HG02623 (cell line): ENCODE measurements at regions not wholly inside any gene's neighbourhood (a gene's known extent, or its start where the extent isn't known, plus 50 kb on each side); places are given as distances from the start of the nearest gene placed in this dataset.

Experiments
- ATAC-seq: cut with Tn5 transposase; IDR thresholded peaks from one replicate; pipeline ENCODE4 v1.9.1; 2021; ENCODE audit warnings: moderate library complexity; ENCODE audit not compliant: unreplicated experiment

- no peak for ATAC-seq
Measured at GRCh38 chr4:33616121-33616520, 2628.2 kb downstream of the ARAP2 start.

DNA sequence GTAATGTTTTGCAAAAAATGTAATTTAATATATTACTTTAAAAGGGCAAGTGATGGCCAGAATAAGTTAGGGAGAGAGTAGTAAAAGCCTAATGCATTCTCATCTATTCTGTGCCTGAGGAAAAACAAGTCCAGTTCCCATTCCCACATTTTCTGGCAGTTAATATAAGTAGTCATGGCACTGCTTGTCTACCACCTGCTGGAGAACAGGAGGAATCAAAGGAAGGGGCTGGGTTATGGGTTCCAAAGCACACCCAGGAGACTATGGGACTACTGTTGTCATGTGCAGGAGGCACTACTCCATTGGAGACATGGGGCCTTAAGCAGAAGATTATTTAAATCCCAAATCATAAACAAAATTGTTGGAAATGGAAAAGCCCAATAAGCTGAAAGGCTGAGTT lies 2618.6 kb downstream of the ARAP2 start:
- ATAC-seq = no peak

GRCh38 chr4:33626221-33626620 lies 2618.1 kb downstream of the ARAP2 start:
- no peak for ATAC-seq

DNA sequence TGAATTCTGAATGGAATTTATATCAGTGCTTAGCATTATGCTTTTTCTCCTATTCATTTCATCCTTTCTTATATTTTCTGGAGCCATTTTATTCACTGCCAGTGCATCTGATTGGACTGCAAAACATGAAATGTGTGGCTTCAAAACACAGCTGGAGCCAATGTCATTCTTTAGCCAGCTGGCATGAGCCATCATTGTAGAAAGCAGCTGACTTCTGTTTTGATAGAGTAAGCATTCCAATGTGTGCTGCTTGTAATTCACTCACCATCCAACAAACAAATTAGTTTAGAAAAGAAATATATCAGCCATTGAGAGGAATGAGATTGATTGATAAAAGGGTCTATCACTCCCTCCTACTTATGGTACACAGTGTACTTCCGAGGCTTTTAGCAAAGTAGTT lies 2616.0 kb downstream of the ARAP2 start:
- ATAC-seq = no peak

- no peak for ATAC-seq
Measured at GRCh38 chr4:33649015-33649414, 2595.3 kb downstream of the ARAP2 start.

DNA sequence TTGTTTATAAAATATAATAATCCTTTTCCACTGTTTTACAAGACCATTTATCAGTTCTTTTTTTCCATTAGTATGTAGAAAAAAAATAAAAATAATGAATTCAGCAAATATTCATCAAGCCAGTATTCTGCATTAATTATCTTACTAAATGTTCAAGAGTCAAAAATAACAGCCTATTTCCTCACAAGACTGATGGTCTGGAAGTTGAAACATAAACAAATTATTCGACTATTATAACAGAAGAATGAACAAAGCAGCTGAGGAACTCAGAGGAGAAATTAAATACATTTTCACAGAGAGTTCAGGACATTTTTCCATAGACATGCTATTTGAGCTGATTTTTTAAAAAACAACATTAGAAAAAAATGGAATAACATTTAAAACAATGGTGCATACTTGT lies 2594.8 kb downstream of the ARAP2 start:
- ATAC-seq = no peak

DNA sequence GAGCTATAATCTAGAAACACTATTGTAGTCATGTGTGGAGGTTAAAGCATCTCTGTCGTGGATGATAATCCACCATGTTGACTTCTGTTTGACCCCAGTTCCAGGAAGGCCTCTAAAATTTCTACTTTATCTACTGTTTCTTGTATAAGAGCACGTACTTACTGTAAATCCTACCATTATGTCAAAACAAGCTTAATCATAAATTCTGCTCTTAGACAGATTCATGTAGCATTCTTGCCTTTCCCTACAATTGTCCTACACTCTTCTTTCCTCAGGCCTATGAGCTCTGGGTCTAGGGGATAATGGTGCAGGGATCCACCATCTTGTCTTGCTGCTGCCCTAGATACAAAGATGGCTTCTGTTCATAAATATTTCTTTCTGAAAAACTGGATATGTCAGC lies 2594.3 kb downstream of the ARAP2 start:
- ATAC-seq = no peak

DNA sequence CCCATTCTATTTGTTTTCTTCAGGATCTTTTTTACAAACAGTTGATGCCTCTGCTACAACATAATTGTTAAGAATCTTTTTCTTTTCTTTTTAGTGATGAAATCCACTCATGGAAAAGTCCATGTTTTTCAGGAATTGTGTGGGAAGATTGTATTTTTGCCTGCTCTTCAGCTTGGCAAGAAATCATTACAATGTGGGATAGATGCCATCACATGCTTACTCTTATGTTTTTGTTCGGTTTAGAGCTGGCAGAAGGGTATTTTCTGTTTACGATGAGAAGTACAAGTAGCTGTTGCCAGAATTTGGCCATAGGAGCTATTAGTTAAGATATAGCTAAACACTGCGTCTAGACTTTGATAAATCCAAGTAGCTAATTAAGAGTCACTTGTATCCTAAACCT lies 2585.3 kb downstream of the ARAP2 start:
- no peak for ATAC-seq

DNA sequence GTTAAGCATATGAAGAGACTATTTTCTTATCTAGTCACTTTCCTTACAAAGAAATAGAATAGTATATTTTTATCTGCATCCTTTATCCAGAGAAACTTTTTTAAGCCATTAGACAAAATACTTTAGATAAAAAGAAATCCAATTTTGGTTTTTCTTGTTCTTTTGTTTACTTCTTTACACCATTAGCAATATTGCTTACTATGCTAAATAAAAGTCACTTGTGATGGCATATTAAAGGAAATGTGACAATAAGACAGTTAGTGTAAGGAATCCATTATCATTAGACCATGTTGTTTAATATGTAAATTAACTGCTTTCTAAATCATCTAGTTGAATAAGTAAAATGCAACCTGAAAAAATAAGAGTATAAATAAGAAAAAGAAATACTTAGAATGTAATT lies 2582.7 kb downstream of the ARAP2 start:
- ATAC-seq = no peak

DNA sequence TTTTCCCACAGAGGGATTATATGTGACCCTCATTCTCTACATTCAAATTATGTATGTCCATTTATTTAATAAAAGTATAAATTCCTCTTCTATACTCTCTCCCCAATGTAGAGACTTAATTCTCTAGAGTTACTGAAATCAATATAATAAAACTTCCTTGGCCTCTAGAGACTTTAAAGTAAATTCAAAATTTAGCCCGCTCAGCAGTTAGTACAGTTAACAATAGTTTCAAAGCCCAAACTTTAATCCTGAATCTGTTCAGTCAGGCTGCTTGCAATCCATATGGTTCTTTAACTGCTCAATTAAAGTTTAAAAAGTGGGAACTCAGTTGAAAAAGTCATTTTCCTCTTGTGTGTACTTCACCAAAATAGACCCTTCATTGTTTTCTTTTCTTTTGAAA lies 2558.4 kb downstream of the ARAP2 start:
- no peak for ATAC-seq

DNA sequence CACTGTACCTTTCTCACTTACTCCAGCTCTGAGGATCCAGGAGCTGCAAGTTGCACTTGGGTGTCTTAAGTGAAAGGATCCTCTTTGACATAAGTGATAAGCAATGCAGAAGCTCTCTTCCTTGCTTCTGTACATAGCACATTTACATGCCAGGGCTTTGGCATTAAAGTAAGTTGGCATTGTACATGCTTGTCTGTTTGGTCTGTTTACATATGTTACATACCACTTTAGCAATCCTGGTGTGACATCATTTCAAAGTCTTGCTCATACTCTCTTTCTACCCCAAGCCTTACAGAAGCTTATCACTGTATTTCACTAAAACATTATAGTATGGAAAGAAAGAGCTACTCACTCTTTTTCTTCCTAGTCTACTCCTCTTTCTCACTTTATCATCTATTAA lies 2548.3 kb downstream of the ARAP2 start:
- ATAC-seq = no peak

GRCh38 chr4:33696586-33696985 lies 2547.7 kb downstream of the ARAP2 start:
- ATAC-seq = no peak

- ATAC-seq = no peak
Measured at GRCh38 chr4:33709247-33709646, 2535.1 kb downstream of the ARAP2 start.

DNA sequence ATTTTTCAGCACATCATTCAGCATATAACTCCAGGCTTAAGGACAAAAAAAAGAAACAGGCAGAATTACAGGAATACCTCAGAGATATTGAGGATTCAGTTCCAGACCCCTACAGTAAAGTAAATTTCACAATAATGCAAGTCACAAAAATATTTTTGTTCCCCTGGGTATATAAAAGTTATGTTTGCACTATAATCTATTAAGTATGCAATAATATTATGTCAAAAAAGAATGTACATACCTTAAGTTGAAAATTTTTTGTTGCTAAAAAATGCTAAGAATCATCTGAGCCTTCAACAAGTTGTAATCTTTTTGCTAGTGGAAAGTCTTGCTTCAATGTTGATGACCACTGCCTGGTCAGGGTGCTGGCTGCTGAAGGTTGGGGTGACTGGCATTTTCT lies 2532.5 kb downstream of the ARAP2 start:
- ATAC-seq = no peak

DNA sequence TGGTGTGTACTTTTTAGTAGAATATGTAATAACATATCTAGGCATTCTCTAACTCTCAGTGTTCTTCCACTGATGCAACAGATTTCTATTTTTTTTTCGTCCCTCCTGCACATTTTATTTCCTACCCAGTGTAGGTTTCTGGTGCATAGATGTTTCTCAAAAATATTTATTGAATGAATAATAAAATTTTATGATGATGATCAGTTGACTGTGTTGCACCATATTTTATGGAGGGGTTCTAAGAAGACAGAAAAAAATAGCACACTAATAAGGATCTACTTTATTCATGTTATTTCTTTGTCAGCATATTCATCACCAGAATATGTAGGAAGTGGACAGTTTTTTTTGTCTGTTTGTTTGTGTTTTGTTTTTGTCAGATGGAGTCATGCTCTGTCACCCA lies 2529.3 kb downstream of the ARAP2 start:
- no peak for ATAC-seq

DNA sequence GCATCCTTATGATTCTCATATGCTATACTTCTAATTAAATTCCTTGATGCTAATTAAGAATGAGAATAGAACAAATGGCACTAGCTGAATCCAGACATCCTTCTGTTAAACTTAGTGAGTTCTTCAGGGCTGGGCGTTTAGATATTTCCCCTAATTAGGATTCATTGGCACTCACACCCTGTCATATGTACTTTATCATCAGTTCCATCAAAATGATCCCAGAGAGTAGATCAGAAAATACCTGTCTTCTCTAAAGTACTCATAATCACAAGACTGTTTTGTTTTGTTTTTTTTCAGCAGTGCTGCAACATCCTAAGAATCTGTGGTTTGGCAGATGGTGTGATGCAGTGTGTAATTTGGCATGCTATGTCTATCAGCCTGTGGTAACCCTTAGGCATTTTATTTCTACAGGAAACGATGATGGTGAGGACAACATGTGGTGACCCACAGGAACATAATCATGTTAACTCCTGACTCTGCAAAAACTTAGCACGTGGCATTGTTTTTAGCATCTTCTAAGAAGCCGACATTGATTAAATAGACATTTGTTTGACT lies 2528.4 kb downstream of the ARAP2 start:
- ATAC-seq = no peak

DNA sequence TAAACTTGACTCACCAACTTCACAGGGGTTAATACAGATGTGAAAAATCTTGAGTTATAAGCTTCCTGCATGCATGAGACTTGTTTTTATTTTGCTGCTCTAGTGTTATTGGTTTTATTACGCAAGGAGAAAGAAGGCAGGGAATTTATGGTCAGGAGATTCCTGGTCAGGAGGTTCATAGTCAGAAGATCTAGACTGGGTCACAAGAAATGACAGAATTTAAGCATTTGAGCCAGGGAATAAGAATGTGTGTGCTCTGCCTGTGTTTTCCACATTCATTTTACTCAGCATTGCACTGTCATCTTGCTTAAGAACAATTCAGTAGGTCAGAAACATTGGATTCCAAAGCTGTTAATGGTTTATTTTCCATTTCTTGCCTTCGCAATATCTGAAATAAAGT lies 2522.1 kb downstream of the ARAP2 start:
- no peak for ATAC-seq

- ATAC-seq = no peak
Measured at GRCh38 chr4:33722800-33723516, 2521.4 kb downstream of the ARAP2 start.

GRCh38 chr4:33724685-33725084 lies 2519.6 kb downstream of the ARAP2 start:
- ATAC-seq = no peak

- no peak for ATAC-seq
Measured at GRCh38 chr4:33725861-33726260, 2518.5 kb downstream of the ARAP2 start.

DNA sequence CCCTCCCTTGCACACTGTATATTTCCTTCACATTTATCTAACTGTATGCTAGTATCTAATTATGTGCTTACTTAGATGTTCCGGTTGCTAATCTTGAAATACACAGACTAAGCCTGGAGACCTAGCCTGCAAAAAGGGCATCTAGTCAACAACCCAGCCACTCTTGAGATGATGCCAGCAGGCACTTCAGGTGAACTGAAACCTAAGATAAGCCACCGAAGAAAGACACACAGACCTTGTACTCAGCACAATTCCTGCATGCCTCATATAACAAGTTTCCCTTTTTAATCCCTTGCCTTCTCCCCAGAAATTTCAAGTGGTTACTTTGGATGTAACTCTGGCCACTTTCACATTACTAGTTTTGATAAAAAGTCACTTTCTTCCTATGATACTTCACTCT lies 2506.6 kb downstream of the ARAP2 start:
- ATAC-seq = no peak

DNA sequence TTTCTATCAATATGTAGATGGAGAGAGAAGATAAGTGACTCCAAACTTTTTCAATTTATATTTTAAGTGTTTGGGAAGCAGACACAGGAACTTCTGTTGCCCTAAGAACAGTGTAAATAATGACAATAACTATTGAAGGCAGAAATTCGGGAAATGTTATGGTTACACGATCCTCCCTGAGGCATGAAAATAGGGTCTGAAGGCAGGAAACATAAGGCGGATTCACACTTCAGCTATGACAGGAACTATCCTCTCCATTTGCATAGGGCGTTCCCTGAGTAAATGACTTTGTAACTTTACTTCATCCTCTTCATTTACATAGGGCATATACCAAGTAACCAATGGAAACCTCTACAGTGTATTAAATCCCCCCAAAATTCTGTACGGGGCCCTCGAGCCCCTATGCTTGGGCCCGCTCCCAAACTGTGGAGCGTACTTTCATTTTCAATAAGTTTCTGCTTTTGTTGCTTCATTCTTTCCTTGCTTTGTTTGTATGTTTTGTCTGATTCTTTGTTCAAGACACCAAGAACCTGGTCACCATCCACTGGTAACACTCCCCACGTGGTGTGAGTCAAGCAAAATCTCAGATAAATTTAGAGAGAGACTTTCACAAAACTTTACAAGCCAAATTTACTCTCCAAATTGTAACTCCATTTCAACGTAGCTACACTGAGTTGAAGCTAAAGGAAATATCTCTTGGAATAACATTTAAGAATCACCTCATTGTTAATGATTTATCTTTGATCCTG lies 2504.3 kb downstream of the ARAP2 start:
- no peak for ATAC-seq
